ENCODE measurements at regions not wholly inside any gene's neighbourhood (a gene's known extent, or its start where the extent isn't known, plus 50 kb on each side); places are given as distances from the start of the nearest gene placed in this dataset.

- intact Hi-C loops (cut with DNase I; ENCODE audit: low total_unique reads) = no loop called here
- H3K4me3 ChIP-seq = no peak overlapping the region
- peak in 1 of 2 donors; percentile 67 for DNase-seq
- H3K36me3 ChIP-seq = no peaks in the 10 kb centered on the region
- H3K4me1 ChIP-seq = no peaks in the 10 kb centered on the region
- TF ChIP-seq POLR2AphosphoS5 (IDR thresholded peaks at IDR 0.05) = no peak
- no peak for TF ChIP-seq CTCF (IDR thresholded peaks at IDR 0.05)
- no peak for TF ChIP-seq EP300 (IDR thresholded peaks at IDR 0.05)
- TF ChIP-seq POLR2A (IDR thresholded peaks at IDR 0.05) = no peak
- no peaks in the 10 kb centered on the region for H3K9me3 ChIP-seq
- 66 to 71% (median 70%) methylated on average over 35 to 38 of the region's 38 CpGs for WGBS, 5 donors
- peaks cover 0 to 9% (median 0%) of the 10 kb centered on the region in 3 donors for H3K27me3 ChIP-seq
- H3K27ac ChIP-seq = no peak overlapping the region
Observed at GRCh38 chr2:239482778-239483712, 82.2 kb upstream of the HDAC4 start.

GRCh38 chr2:239479471-239479870, 78.7 kb upstream of the HDAC4 start:
- Histone ChIP-seq H3K36me3 (no peaks in the 10 kb centered on the region), H3K4me3 (no peak overlapping the region), H3K4me1 (no peaks in the 10 kb centered on the region), H3K9me3 (no peaks in the 10 kb centered on the region), H3K27ac (no peak overlapping the region), H3K27me3 (peaks cover 0 to 9% (median 0%) of the 10 kb centered on the region in 3 donors)
- 54 to 87% (median 79%) methylated on average over 2 to 5 of the region's 5 CpGs for WGBS, 5 donors
- DNase-seq = no peak
- intact Hi-C loops (cut with DNase I; ENCODE audit: low total_unique reads) = no loop called here
- no peak for TF ChIP-seq POLR2AphosphoS5 (IDR thresholded peaks at IDR 0.05)
- TF ChIP-seq CTCF (IDR thresholded peaks at IDR 0.05) = no peak
- no peak for TF ChIP-seq EP300 (IDR thresholded peaks at IDR 0.05)
- no peak for TF ChIP-seq POLR2A (IDR thresholded peaks at IDR 0.05)

- Histone ChIP-seq H3K27me3 (no peaks in the 10 kb centered on the region), H3K4me1 (no peaks in the 10 kb centered on the region), H3K4me3 (no peak overlapping the region), H3K27ac (no peak overlapping the region), H3K9me3 (no peaks in the 10 kb centered on the region), H3K36me3 (no peaks in the 10 kb centered on the region)
- WGBS, 5 donors = 80 to 87% (median 85%) methylated on average over 12 to 19 of the region's 19 CpGs
- TF ChIP-seq CTCF (IDR thresholded peaks at IDR 0.05) (no peak), POLR2AphosphoS5 (IDR thresholded peaks at IDR 0.05) (no peak), POLR2A (IDR thresholded peaks at IDR 0.05) (no peak), EP300 (IDR thresholded peaks at IDR 0.05) (no peak)
- intact Hi-C loops (cut with DNase I; ENCODE audit: low total_unique reads) = no loop called here
- no peak for DNase-seq
Observed at GRCh38 chr2:239477591-239477990, 76.8 kb upstream of the HDAC4 start.

- Histone ChIP-seq H3K36me3 (no peaks in the 10 kb centered on the region), H3K9me3 (no peaks in the 10 kb centered on the region), H3K27ac (no peak overlapping the region), H3K4me3 (no peak overlapping the region), H3K27me3 (no peaks in the 10 kb centered on the region), H3K4me1 (no peaks in the 10 kb centered on the region)
- 82 to 88% (median 87%) methylated on average over 23 to 25 of the region's 25 CpGs for WGBS, 5 donors
- DNase-seq = no peak
- intact Hi-C loops (cut with DNase I; ENCODE audit: low total_unique reads) = no loop called here
- TF ChIP-seq POLR2AphosphoS5 (IDR thresholded peaks at IDR 0.05) = no peak
Observed at GRCh38 chr2:239476757-239477585, 76.2 kb upstream of the HDAC4 start.

Measured in stomach (tissue), 8 donors.